ENCODE measurements at regions not wholly inside any gene's neighbourhood (a gene's known extent, or its start where the extent isn't known, plus 50 kb on each side); places are given as distances from the start of the nearest gene placed in this dataset.

- intact Hi-C loops (cut with DNase I): no loop called here
- TF ChIP-seq CTCF (IDR thresholded peaks at IDR 0.05): no peak
- peaks cover 6% of the 10 kb centered on the region for H3K4me1 ChIP-seq
- DNase-seq: no peak
- no peaks in the 10 kb centered on the region for H3K9me3 ChIP-seq
- no peak for ATAC-seq
- H3K27me3 ChIP-seq (ENCODE audit: low read depth): no peaks in the 10 kb centered on the region
- no peak overlapping the region for H3K4me3 ChIP-seq
- H3K27ac ChIP-seq: no peak overlapping the region
- H3K36me3 ChIP-seq: no peaks in the 10 kb centered on the region
These were observed 162.8 kb upstream of the MYLIP start for GRCh38 chr6:15966000-15966520.

GRCh38 chr6:15962449-15962764 lies 166.5 kb upstream of the MYLIP start:
- ATAC-seq: peak in 1 of 2 donors; percentile 30
- Histone ChIP-seq H3K4me1 (peaks cover 6% of the 10 kb centered on the region), H3K27me3 (ENCODE audit: low read depth) (no peaks in the 10 kb centered on the region), H3K27ac (no peak overlapping the region), H3K36me3 (no peaks in the 10 kb centered on the region), H3K4me3 (no peak overlapping the region), H3K9me3 (no peaks in the 10 kb centered on the region)
- DNase-seq: no peak
- no peak for TF ChIP-seq CTCF (IDR thresholded peaks at IDR 0.05)
- intact Hi-C loops (cut with DNase I): no loop called here

GRCh38 chr6:15961635-15962448 lies 167.0 kb upstream of the MYLIP start:
- no peak overlapping the region for H3K27ac ChIP-seq
- no peaks in the 10 kb centered on the region for H3K36me3 ChIP-seq
- no peak for TF ChIP-seq CTCF (IDR thresholded peaks at IDR 0.05)
- H3K27me3 ChIP-seq (ENCODE audit: low read depth): no peaks in the 10 kb centered on the region
- DNase-seq: no peak
- ATAC-seq: no peak
- intact Hi-C loops (cut with DNase I): no loop called here
- no peak overlapping the region for H3K4me3 ChIP-seq
- H3K9me3 ChIP-seq: no peaks in the 10 kb centered on the region
- peaks cover 12% of the 10 kb centered on the region for H3K4me1 ChIP-seq

GRCh38 chr6:15960740-15961634 lies 167.9 kb upstream of the MYLIP start:
- H3K27ac ChIP-seq: no peak overlapping the region
- DNase-seq (no peak), ATAC-seq (peak in 1 of 2 donors; percentile 43)
- H3K9me3 ChIP-seq: no peaks in the 10 kb centered on the region
- TF ChIP-seq CTCF (IDR thresholded peaks at IDR 0.05): no peak
- no peaks in the 10 kb centered on the region for H3K27me3 ChIP-seq (ENCODE audit: low read depth)
- H3K4me3 ChIP-seq: no peak overlapping the region
- H3K36me3 ChIP-seq: no peaks in the 10 kb centered on the region
- peaks cover 21% of the 10 kb centered on the region for H3K4me1 ChIP-seq
- intact Hi-C loops (cut with DNase I): no loop called here

- ATAC-seq: no peak
- no peak overlapping the region for H3K4me3 ChIP-seq
- H3K27ac ChIP-seq: no peak overlapping the region
These were observed 171.2 kb upstream of the MYLIP start for GRCh38 chr6:15957655-15958169.

More at GRCh38 chr6:15957655-15958169, 171.2 kb upstream of the MYLIP start:
- intact Hi-C loops (cut with DNase I): no loop called here
- Histone ChIP-seq H3K27me3 (ENCODE audit: low read depth) (no peaks in the 10 kb centered on the region), H3K4me1 (peaks cover 36% of the 10 kb centered on the region), H3K9me3 (no peaks in the 10 kb centered on the region), H3K36me3 (no peaks in the 10 kb centered on the region)
- TF ChIP-seq CTCF (IDR thresholded peaks at IDR 0.05): no peak
- DNase-seq: no peak

All from lower lobe of right lung (tissue), 2 donors.